ENCODE measurements at regions not wholly inside any gene's neighbourhood (a gene's known extent, or its start where the extent isn't known, plus 50 kb on each side); places are given as distances from the start of the nearest gene placed in this dataset.

DNA sequence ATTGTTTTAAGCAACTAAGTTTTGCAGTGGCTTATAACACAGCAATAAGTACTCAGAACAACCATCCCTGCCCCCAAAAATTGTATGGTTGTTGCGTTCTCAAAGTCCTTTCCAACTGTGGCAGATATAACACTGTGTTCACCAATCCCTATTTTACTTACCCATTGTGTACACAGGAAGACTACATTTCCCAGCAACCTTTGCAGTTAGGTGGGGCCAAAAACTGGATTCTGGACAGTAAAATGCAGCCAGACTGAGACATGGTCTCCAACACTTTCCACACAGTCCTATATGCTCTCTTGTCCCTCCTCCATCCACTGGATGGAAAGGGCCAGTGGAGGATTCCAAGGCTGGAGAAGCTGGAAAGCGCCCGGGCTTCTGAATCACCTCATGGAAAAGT lies 523.6 kb downstream of the BCOR start:
- no peak for TF ChIP-seq CTCF (IDR thresholded peaks at IDR 0.05)
- DNase-seq, result no peak

GRCh38 chrX:39576041-39576872 lies 521.5 kb downstream of the BCOR start:
- Mint-ChIP-seq H3K36me3 (ENCODE audit: low read depth) (no peaks in the 10 kb centered on the region), H3K4me1 (ENCODE audit: low read depth) (peaks cover 11% of the 10 kb centered on the region; the same call in 1 of the 2 replicates), H3K9me3 (no peaks in the 10 kb centered on the region), H3K27me3 (ENCODE audit: insufficient read depth) (peaks cover 4% of the 10 kb centered on the region), H3K27ac (no peak overlapping the region), H3K4me3 (no peak overlapping the region)
- DNase-seq, result no peak
- TF ChIP-seq CTCF (IDR thresholded peaks at IDR 0.05), result no peak

More for the DNA sequence above, 523.6 kb downstream of the BCOR start:
- H3K27me3 Mint-ChIP-seq (ENCODE audit: insufficient read depth), result peaks cover 8% of the 10 kb centered on the region
- H3K9me3 Mint-ChIP-seq, result no peaks in the 10 kb centered on the region
- H3K4me3 Mint-ChIP-seq, result no peak overlapping the region
- H3K4me1 Mint-ChIP-seq (ENCODE audit: low read depth), result peaks cover 11% of the 10 kb centered on the region; the same call in 1 of the 2 replicates
- H3K27ac Mint-ChIP-seq, result no peak overlapping the region
- no peaks in the 10 kb centered on the region for H3K36me3 Mint-ChIP-seq (ENCODE audit: low read depth)

DNA sequence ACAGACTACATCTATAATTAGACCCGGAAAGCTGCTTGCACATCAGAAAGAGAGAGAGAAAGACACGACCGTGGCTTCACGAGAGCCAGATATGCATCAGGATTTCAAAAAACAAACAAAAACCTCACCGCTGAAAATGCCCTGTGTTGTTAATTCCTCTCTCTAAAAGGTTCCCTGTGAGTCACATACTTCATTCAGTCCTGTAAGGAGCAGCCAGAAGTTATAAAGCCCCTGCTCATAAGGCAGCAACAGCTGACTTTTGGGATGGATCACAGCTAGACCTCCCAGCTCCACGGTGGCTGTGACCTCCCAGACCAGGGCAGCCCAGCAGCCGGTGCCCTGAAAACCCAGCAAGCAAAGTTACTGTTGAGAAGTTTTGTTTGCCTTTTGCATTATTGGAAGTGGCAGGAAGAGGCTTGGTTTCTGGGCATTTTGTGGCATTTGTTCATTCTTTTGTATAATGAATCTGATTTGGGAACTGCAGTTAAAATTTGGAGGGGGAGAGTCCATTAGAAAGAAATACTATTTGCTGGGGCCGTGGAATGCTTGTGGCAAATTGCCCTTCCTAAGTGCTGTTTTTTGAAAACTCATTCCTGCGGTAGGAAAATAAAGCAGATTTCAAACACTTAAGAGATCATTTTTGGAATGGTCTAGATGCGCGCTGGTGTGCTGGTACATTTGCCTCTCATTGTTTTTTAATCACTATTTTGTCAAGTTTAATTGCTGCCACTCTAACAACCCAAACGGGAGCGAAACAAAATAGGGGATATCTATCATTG lies 520.4 kb downstream of the BCOR start:
- DNase-seq, result peak; percentile 1
- no peak for TF ChIP-seq CTCF (IDR thresholded peaks at IDR 0.05)
- Mint-ChIP-seq H3K4me1 (ENCODE audit: low read depth) (peaks cover 11% of the 10 kb centered on the region; the same call in 1 of the 2 replicates), H3K4me3 (no peak overlapping the region), H3K27ac (no peak overlapping the region), H3K9me3 (no peaks in the 10 kb centered on the region), H3K27me3 (ENCODE audit: insufficient read depth) (peaks cover 4% of the 10 kb centered on the region), H3K36me3 (ENCODE audit: low read depth) (no peaks in the 10 kb centered on the region)

DNA sequence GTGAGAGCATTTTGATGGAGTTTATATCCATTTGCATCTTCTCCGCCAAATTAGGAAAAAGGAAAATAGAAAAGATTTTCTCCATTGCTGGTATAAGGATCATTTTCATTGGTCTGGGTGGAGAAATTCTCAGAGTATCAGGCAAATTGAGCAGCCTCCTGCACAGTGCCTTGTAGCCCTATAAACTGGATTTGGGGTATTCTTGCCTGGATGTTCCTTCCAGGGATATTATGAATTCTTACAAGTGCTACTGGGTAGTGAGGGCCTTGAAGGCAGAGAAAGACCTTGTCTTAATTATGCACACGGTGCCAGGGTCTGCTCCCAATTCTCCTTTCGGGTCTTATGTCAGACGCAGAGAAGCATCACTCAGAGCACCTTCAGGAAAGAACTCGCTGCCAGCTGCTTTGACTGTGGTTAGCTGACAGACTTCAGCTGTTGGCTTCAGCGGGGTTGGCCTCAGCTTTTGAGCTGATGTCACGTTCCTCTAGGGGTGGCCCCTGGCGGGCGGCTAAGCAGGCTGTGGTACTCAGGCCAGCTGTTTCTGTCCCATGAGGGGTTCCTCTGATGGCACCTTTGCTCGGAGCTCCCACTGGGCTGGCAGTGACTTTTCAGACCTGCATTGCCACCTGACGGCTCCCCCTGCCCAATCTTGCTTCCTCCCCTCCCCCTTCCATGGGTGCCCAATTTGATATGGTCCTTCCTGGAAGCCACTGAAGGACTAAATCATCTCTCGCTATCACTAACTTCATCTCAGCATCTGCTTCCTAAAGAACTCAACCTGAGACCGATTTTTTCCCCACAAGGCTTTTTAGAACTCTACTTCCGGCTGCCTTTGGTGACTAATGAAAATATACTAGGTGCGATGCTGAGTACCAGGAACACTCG lies 519.5 kb downstream of the BCOR start:
- peaks cover 11% of the 10 kb centered on the region; the same call in 1 of the 2 replicates for H3K4me1 Mint-ChIP-seq (ENCODE audit: low read depth)
- H3K4me3 Mint-ChIP-seq, result no peak overlapping the region
- DNase-seq, result no peak
- no peak overlapping the region for H3K27ac Mint-ChIP-seq
- no peaks in the 10 kb centered on the region for H3K36me3 Mint-ChIP-seq (ENCODE audit: low read depth)
- no peak for TF ChIP-seq CTCF (IDR thresholded peaks at IDR 0.05)
- peaks cover 4% of the 10 kb centered on the region for H3K27me3 Mint-ChIP-seq (ENCODE audit: insufficient read depth)
- H3K9me3 Mint-ChIP-seq, result no peaks in the 10 kb centered on the region

GRCh38 chrX:39580043-39580442 lies 517.7 kb downstream of the BCOR start:
- no peaks in the 10 kb centered on the region for H3K36me3 Mint-ChIP-seq (ENCODE audit: low read depth)
- H3K27ac Mint-ChIP-seq, result no peak overlapping the region
- H3K4me3 Mint-ChIP-seq, result no peak overlapping the region
- H3K9me3 Mint-ChIP-seq, result no peaks in the 10 kb centered on the region
- no peak for TF ChIP-seq CTCF (IDR thresholded peaks at IDR 0.05)
- H3K27me3 Mint-ChIP-seq (ENCODE audit: insufficient read depth), result peaks cover 4% of the 10 kb centered on the region
- DNase-seq, result no peak
- H3K4me1 Mint-ChIP-seq (ENCODE audit: low read depth), result peaks cover 11% of the 10 kb centered on the region; the same call in 1 of the 2 replicates

Measured in HFFc6 (cell line).